ENCODE measurements at regions not wholly inside any gene's neighbourhood (a gene's known extent, or its start where the extent isn't known, plus 50 kb on each side); places are given as distances from the start of the nearest gene placed in this dataset.

DNA sequence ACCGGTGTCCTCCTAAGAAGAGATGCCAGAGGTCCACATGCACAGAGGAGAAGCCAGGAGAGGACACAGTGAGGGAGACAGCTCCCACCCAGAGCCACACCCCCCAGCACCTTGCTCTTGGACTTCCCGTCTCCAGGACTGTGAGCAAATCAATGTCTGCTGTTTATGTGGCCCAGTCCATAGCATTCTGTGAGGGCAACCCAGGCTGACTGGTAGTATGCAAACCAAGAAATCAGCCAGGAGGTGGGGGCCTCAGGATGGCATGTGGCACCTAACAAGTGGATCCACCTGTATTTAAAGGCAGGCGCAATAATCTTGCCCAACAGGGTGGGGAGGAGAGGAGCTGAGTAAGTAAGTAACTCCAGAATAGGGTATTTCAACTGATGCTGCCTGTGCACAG lies 136.4 kb downstream of the BRD1 start:
- TF ChIP-seq, protein P1, sequence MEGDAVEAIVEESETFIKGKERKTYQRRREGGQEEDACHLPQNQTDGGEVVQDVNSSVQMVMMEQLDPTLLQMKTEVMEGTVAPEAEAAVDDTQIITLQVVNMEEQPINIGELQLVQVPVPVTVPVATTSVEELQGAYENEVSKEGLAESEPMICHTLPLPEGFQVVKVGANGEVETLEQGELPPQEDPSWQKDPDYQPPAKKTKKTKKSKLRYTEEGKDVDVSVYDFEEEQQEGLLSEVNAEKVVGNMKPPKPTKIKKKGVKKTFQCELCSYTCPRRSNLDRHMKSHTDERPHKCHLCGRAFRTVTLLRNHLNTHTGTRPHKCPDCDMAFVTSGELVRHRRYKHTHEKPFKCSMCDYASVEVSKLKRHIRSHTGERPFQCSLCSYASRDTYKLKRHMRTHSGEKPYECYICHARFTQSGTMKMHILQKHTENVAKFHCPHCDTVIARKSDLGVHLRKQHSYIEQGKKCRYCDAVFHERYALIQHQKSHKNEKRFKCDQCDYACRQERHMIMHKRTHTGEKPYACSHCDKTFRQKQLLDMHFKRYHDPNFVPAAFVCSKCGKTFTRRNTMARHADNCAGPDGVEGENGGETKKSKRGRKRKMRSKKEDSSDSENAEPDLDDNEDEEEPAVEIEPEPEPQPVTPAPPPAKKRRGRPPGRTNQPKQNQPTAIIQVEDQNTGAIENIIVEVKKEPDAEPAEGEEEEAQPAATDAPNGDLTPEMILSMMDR (IDR thresholded peaks at IDR 0.05) = no peak
- no peak for TF ChIP-seq EP300 (IDR thresholded peaks at IDR 0.05)
- no peak for TF ChIP-seq POLR2A (IDR thresholded peaks at IDR 0.05)
